ENCODE measurements at regions not wholly inside any gene's neighbourhood (a gene's known extent, or its start where the extent isn't known, plus 50 kb on each side); places are given as distances from the start of the nearest gene placed in this dataset.

GRCh38 chr5:54848581-54848980 lies 136.8 kb downstream of the ESM1 start:
- WGBS = 75% methylated on average over 5 of the region's 5 CpGs
- no peak for TF ChIP-seq POLR2A (IDR thresholded peaks at IDR 0.05)
- no peak for TF ChIP-seq POLR2AphosphoS5 (IDR thresholded peaks at IDR 0.05)
- no peak for TF ChIP-seq CTCF (IDR thresholded peaks at IDR 0.05)
- no peak for TF ChIP-seq EP300 (IDR thresholded peaks at IDR 0.05)
- Histone ChIP-seq H3K4me1 (no peaks in the 10 kb centered on the region), H3K4me3 (no peak overlapping the region), H3K27ac (no peak overlapping the region), H3K27me3 (no peaks in the 10 kb centered on the region), H3K9me3 (no peaks in the 10 kb centered on the region), H3K36me3 (no peaks in the 10 kb centered on the region)
- DNase-seq (ENCODE audit: low spot score in 2 of 2) = no peak

GRCh38 chr5:54845567-54845941 lies 139.8 kb downstream of the ESM1 start:
- no peaks in the 10 kb centered on the region for H3K36me3 ChIP-seq
- TF ChIP-seq POLR2AphosphoS5 (IDR thresholded peaks at IDR 0.05) (no peak), POLR2A (IDR thresholded peaks at IDR 0.05) (no peak), EP300 (IDR thresholded peaks at IDR 0.05) (no peak), CTCF (IDR thresholded peaks at IDR 0.05) (no peak)
- WGBS = 63% methylated on average over 3 of the region's 3 CpGs
- H3K4me1 ChIP-seq = no peaks in the 10 kb centered on the region
- H3K4me3 ChIP-seq = no peak overlapping the region
- no peak overlapping the region for H3K27ac ChIP-seq
- H3K9me3 ChIP-seq = no peaks in the 10 kb centered on the region
- DNase-seq (ENCODE audit: low spot score in 2 of 2) = no peak
- no peaks in the 10 kb centered on the region for H3K27me3 ChIP-seq

- WGBS = 43% methylated on average over 6 of the region's 6 CpGs
- Histone ChIP-seq H3K27me3 (no peaks in the 10 kb centered on the region), H3K27ac (no peak overlapping the region), H3K4me1 (no peaks in the 10 kb centered on the region), H3K9me3 (no peaks in the 10 kb centered on the region), H3K4me3 (peak overlapping the region; percentile 20), H3K36me3 (no peaks in the 10 kb centered on the region)
- TF ChIP-seq POLR2AphosphoS5 (IDR thresholded peaks at IDR 0.05) (no peak), CTCF (IDR thresholded peaks at IDR 0.05) (peak in 1 of 2 donors; percentile 32)
- DNase-seq (ENCODE audit: low spot score in 2 of 2) = no peak
These were observed 140.4 kb downstream of the ESM1 start for GRCh38 chr5:54844905-54845566.

GRCh38 chr5:54844266-54844665 lies 141.1 kb downstream of the ESM1 start:
- no peak overlapping the region for H3K4me3 ChIP-seq
- H3K36me3 ChIP-seq = no peaks in the 10 kb centered on the region
- no peak for DNase-seq (ENCODE audit: low spot score in 2 of 2)
- H3K27ac ChIP-seq = no peak overlapping the region
- H3K9me3 ChIP-seq = no peaks in the 10 kb centered on the region
- WGBS = 66% methylated on average over 4 of the region's 4 CpGs
- no peaks in the 10 kb centered on the region for H3K27me3 ChIP-seq
- H3K4me1 ChIP-seq = no peaks in the 10 kb centered on the region
- TF ChIP-seq POLR2AphosphoS5 (IDR thresholded peaks at IDR 0.05) (no peak), CTCF (IDR thresholded peaks at IDR 0.05) (no peak), EP300 (IDR thresholded peaks at IDR 0.05) (no peak), POLR2A (IDR thresholded peaks at IDR 0.05) (no peak)

GRCh38 chr5:54841481-54841880 lies 143.9 kb downstream of the ESM1 start:
- Histone ChIP-seq H3K4me1 (no peaks in the 10 kb centered on the region), H3K27me3 (no peaks in the 10 kb centered on the region), H3K4me3 (no peak overlapping the region), H3K27ac (no peak overlapping the region), H3K9me3 (no peaks in the 10 kb centered on the region), H3K36me3 (no peaks in the 10 kb centered on the region)
- no peak for DNase-seq (ENCODE audit: low spot score in 2 of 2)
- TF ChIP-seq POLR2AphosphoS5 (IDR thresholded peaks at IDR 0.05) (no peak), EP300 (IDR thresholded peaks at IDR 0.05) (no peak), POLR2A (IDR thresholded peaks at IDR 0.05) (no peak), CTCF (IDR thresholded peaks at IDR 0.05) (no peak)
- 96% methylated on average over 1 of the region's 1 CpG for WGBS

Data from suprapubic skin (tissue), 4 donors.